ENCODE measurements at regions not wholly inside any gene's neighbourhood (a gene's known extent, or its start where the extent isn't known, plus 50 kb on each side); places are given as distances from the start of the nearest gene placed in this dataset.
"Not testable (repeated sequence)": the region's sequence is repeated elsewhere in the genome, so short reads cannot be mapped to it uniquely, and the experiment has no call there.

- ATAC-seq = no peak
- Histone ChIP-seq H3K27me3 (no peaks in the 10 kb centered on the region), H3K36me3 (no peaks in the 10 kb centered on the region), H3K27ac (no peak overlapping the region), H3K9me3 (no peaks in the 10 kb centered on the region), H3K4me3 (no peak overlapping the region), H3K4me1 (no peaks in the 10 kb centered on the region)
- intact Hi-C loops (cut with DNase I; ENCODE audit: low total_unique reads) = no loop called here
- in situ Hi-C loops (cut with MboI; ENCODE audit: low sequenced_read_pairs in 4 of 4) = no loop called here
- TF ChIP-seq, protein P1, sequence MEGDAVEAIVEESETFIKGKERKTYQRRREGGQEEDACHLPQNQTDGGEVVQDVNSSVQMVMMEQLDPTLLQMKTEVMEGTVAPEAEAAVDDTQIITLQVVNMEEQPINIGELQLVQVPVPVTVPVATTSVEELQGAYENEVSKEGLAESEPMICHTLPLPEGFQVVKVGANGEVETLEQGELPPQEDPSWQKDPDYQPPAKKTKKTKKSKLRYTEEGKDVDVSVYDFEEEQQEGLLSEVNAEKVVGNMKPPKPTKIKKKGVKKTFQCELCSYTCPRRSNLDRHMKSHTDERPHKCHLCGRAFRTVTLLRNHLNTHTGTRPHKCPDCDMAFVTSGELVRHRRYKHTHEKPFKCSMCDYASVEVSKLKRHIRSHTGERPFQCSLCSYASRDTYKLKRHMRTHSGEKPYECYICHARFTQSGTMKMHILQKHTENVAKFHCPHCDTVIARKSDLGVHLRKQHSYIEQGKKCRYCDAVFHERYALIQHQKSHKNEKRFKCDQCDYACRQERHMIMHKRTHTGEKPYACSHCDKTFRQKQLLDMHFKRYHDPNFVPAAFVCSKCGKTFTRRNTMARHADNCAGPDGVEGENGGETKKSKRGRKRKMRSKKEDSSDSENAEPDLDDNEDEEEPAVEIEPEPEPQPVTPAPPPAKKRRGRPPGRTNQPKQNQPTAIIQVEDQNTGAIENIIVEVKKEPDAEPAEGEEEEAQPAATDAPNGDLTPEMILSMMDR (IDR thresholded peaks at IDR 0.05 in 4 of 5, conservative IDR thresholded peaks at IDR 0.05 in 1 of 5) = no peak
- TF ChIP-seq POLR2A (IDR thresholded peaks at IDR 0.05) = no peak
- DNase-seq = no peak
Measured at GRCh38 chr7:69211336-69211735, 386.9 kb upstream of the AUTS2 start.

- TF ChIP-seq, protein P1 (IDR thresholded peaks at IDR 0.05 in 4 of 5, conservative IDR thresholded peaks at IDR 0.05 in 1 of 5) = no peak
- no peak for TF ChIP-seq POLR2A (IDR thresholded peaks at IDR 0.05)
Measured at GRCh38 chr7:69211739-69212138, 386.5 kb upstream of the AUTS2 start.

GRCh38 chr7:69213878-69214277 lies 384.4 kb upstream of the AUTS2 start:
- TF ChIP-seq, protein P1 (IDR thresholded peaks at IDR 0.05 in 4 of 5, conservative IDR thresholded peaks at IDR 0.05 in 1 of 5) = no peak
- no peak for TF ChIP-seq POLR2A (IDR thresholded peaks at IDR 0.05)
- Histone ChIP-seq H3K9me3 (no peaks in the 10 kb centered on the region), H3K27me3 (no peaks in the 10 kb centered on the region), H3K27ac (no peak overlapping the region), H3K4me3 (no peak overlapping the region), H3K36me3 (no peaks in the 10 kb centered on the region), H3K4me1 (no peaks in the 10 kb centered on the region)
- no peak for DNase-seq
- in situ Hi-C loops (cut with MboI; ENCODE audit: low sequenced_read_pairs in 4 of 4) (no loop called here), intact Hi-C loops (cut with DNase I; ENCODE audit: low total_unique reads) (no loop called here)
- no peak for ATAC-seq

More at GRCh38 chr7:69211739-69212138, 386.5 kb upstream of the AUTS2 start:
- intact Hi-C loops (cut with DNase I; ENCODE audit: low total_unique reads) (no loop called here), in situ Hi-C loops (cut with MboI; ENCODE audit: low sequenced_read_pairs in 4 of 4) (no loop called here)
- Histone ChIP-seq H3K36me3 (no peaks in the 10 kb centered on the region), H3K4me3 (no peak overlapping the region), H3K27me3 (no peaks in the 10 kb centered on the region), H3K27ac (no peak overlapping the region), H3K9me3 (no peaks in the 10 kb centered on the region), H3K4me1 (no peaks in the 10 kb centered on the region)
- DNase-seq (no peak), ATAC-seq (no peak)

DNA sequence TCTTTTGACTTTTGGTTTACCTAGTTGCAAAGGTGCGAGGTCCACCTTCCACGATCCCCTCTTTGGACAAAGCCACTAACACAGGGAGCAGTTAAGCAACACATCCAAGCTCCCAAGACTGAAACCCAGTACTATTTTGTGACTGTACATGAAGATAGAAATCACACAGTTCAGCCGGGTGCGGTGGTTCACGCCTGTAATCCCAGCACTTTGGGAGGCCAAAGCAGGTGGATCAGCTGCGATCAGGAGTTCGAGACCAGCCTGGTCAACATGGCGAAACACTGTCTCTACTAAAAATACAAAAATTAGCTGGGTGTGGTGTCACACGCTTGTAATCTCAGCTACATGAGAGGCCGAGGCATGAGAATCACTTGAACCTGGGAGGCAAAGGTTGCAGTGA lies 382.8 kb upstream of the AUTS2 start:
- H3K27ac ChIP-seq; DNase-seq; in situ Hi-C loops (cut with MboI; ENCODE audit: low sequenced_read_pairs in 4 of 4): not testable (repeated sequence)

DNA sequence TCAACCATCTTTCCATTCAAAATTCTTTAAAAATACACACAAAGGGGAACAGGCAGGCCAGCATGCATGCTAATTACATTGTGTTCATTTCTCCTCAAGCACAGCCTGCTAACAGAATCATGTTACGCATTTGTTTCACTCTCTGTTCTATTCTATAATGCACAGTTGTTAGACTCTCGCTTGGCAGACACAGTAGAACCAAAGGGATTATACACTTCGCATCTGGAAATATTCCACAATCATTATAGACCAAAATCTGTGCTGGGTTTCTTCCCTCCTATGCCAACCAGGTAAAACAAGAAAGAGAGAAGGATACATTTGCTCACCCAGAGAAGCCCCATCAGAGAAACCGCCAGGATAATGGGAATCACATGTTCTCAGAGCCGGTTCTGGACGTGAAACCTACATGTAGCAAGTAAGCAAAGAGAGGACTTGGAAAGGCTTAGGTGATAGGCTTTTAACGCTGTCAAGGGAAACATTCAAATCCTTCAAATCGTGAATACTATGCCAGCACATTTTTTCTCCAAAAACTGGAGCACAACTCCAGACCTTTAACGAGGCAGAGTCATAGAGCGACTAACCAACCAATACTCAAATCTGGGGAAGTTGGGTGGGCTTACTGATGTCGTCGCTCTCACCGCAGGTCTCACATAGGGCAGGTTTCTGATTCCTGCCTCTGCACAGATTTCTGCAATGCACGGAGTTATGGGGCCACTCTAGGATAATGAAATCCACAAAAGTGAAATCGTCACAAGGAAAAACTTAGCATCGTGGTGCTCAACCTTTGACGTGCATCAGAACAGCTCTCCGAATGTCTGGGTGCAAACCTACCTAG lies 380.5 kb upstream of the AUTS2 start:
- intact Hi-C loops (cut with DNase I; ENCODE audit: low total_unique reads) (no loop called here), in situ Hi-C loops (cut with MboI; ENCODE audit: low sequenced_read_pairs in 4 of 4) (no loop called here)
- Histone ChIP-seq H3K36me3 (no peaks in the 10 kb centered on the region), H3K4me1 (no peaks in the 10 kb centered on the region), H3K27ac (no peak overlapping the region), H3K27me3 (no peaks in the 10 kb centered on the region), H3K9me3 (no peaks in the 10 kb centered on the region), H3K4me3 (no peak overlapping the region)
- no peak for DNase-seq
- no peak for TF ChIP-seq POLR2A (IDR thresholded peaks at IDR 0.05)
- TF ChIP-seq, protein P1 (IDR thresholded peaks at IDR 0.05 in 4 of 5, conservative IDR thresholded peaks at IDR 0.05 in 1 of 5) = no peak
- no peak for ATAC-seq

More for the DNA sequence above, 382.8 kb upstream of the AUTS2 start:
- H3K4me1 ChIP-seq; H3K4me3 ChIP-seq; H3K36me3 ChIP-seq; ATAC-seq; H3K27me3 ChIP-seq; intact Hi-C loops (cut with DNase I; ENCODE audit: low total_unique reads); H3K9me3 ChIP-seq: not testable (repeated sequence)

Measured in gastrocnemius medialis (tissue), 4 donors.